SK-N-SH (cell line): ENCODE measurements at regions not wholly inside any gene's neighbourhood (a gene's known extent, or its start where the extent isn't known, plus 50 kb on each side); places are given as distances from the start of the nearest gene placed in this dataset.

Experiments used
- EZH2phosphoT487 ChIP-seq: fragments of 200-600 bp; sonication (generic); IDR thresholded peaks from 2 replicates; pipeline ENCODE4 v1.6.1; 2017; ENCODE audit warnings: low read depth, mixed run types, mild to moderate bottlenecking, antibody characterized with exemption, moderate library complexity, borderline replicate concordance
- FOXM1 ChIP-seq: IDR thresholded peaks from 2 replicates; pipeline ENCODE4 v1.4.0; 2012; ENCODE audit warnings: low read depth, mild to moderate bottlenecking
- GATA2 ChIP-seq: sonication (generic); formaldehyde crosslinking; IDR thresholded peaks from 2 replicates; pipeline ENCODE4 v1.5.0; 2020; ENCODE audit warnings: mild to moderate bottlenecking, missing genetic modification reagents
- MXI1 ChIP-seq: IDR thresholded peaks from 2 replicates; pipeline ENCODE4 v1.6.1; 2012; ENCODE audit warnings: mild to moderate bottlenecking, low read depth, low read length, improper control_type of control experiment
- NRF1 ChIP-seq: IDR thresholded peaks from 2 replicates; pipeline ENCODE4 v1.6.1; 2012; ENCODE audit warnings: low read depth, mild to moderate bottlenecking, low read length
- POLR2AphosphoS5 ChIP-seq: IDR thresholded peaks from 2 replicates; pipeline ENCODE4 v1.6.1; 2012; ENCODE audit warnings: low read depth, low read length
- SMC3 ChIP-seq: IDR thresholded peaks from 2 replicates; pipeline ENCODE4 v1.6.1; 2012; ENCODE audit warnings: low read depth, low read length, improper control_type of control experiment
- TAF1 ChIP-seq: IDR thresholded peaks from 2 replicates; pipeline ENCODE4 v1.6.1; 2012; ENCODE audit warnings: low read depth, mild to moderate bottlenecking, low read length, moderate library complexity, borderline replicate concordance
- YY1 ChIP-seq: IDR thresholded peaks from 2 replicates; pipeline ENCODE4 v1.4.0; 2012; ENCODE audit warnings: low read depth, mild to moderate bottlenecking
- TF ChIP-seq, protein P1 (sequence below): fragments of 150-350 bp; IDR thresholded peaks from 2 replicates; pipeline ENCODE4 v1.6.1; 2016; ENCODE audit warnings: mild to moderate bottlenecking, low read depth, low read length
- TF ChIP-seq, protein P2 (sequence below): fragments of 200-600 bp; sonication (generic); IDR thresholded peaks from 2 replicates; pipeline ENCODE4 v1.6.1; 2017; ENCODE audit warnings: antibody characterized with exemption, mild to moderate bottlenecking, moderate library complexity
- TF ChIP-seq, protein P3 (sequence below): fragments of 150-350 bp; IDR thresholded peaks from 2 replicates; pipeline ENCODE4 v1.6.1; 2017; ENCODE audit warnings: antibody characterized with exemption, low read length, low read depth, borderline replicate concordance
- TF ChIP-seq, protein P4 (sequence below): IDR thresholded peaks from 2 replicates; pipeline ENCODE4 v1.4.0; 2012; ENCODE audit warnings: low read depth, borderline replicate concordance

DNA sequence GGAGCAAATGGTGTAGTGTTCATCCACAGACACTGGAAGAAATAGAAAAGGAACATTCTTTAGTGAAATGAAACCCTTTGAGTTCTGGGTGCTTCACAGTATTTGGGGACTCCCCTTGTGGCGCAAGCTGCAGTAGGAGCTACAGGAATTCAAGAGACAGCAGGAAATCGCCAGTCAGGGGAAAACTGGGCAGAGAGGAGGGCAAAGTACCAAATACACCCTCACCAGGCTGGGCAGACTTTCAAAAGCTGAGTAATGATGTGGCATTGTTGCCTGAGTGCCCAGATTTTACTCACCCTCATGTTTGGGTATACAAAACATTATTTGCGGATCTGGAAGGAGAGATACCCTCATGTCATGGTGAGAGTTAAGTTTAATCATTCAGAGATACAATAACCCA is 97.9 kb downstream of the SOD2 start:
- TF ChIP-seq, protein P1, sequence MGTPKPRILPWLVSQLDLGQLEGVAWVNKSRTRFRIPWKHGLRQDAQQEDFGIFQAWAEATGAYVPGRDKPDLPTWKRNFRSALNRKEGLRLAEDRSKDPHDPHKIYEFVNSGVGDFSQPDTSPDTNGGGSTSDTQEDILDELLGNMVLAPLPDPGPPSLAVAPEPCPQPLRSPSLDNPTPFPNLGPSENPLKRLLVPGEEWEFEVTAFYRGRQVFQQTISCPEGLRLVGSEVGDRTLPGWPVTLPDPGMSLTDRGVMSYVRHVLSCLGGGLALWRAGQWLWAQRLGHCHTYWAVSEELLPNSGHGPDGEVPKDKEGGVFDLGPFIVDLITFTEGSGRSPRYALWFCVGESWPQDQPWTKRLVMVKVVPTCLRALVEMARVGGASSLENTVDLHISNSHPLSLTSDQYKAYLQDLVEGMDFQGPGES, result no peak
- TF ChIP-seq, protein P2, sequence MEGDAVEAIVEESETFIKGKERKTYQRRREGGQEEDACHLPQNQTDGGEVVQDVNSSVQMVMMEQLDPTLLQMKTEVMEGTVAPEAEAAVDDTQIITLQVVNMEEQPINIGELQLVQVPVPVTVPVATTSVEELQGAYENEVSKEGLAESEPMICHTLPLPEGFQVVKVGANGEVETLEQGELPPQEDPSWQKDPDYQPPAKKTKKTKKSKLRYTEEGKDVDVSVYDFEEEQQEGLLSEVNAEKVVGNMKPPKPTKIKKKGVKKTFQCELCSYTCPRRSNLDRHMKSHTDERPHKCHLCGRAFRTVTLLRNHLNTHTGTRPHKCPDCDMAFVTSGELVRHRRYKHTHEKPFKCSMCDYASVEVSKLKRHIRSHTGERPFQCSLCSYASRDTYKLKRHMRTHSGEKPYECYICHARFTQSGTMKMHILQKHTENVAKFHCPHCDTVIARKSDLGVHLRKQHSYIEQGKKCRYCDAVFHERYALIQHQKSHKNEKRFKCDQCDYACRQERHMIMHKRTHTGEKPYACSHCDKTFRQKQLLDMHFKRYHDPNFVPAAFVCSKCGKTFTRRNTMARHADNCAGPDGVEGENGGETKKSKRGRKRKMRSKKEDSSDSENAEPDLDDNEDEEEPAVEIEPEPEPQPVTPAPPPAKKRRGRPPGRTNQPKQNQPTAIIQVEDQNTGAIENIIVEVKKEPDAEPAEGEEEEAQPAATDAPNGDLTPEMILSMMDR, result no peak
- no peak for TF ChIP-seq YY1
- TF ChIP-seq, protein P3, sequence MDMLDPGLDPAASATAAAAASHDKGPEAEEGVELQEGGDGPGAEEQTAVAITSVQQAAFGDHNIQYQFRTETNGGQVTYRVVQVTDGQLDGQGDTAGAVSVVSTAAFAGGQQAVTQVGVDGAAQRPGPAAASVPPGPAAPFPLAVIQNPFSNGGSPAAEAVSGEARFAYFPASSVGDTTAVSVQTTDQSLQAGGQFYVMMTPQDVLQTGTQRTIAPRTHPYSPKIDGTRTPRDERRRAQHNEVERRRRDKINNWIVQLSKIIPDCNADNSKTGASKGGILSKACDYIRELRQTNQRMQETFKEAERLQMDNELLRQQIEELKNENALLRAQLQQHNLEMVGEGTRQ, result no peak
- TF ChIP-seq FOXM1, result no peak
- TF ChIP-seq TAF1, result no peak
- TF ChIP-seq POLR2AphosphoS5, result no peak
- TF ChIP-seq EZH2phosphoT487, result no peak
- no peak for TF ChIP-seq MXI1
- TF ChIP-seq GATA2 (CRISPR knock-in tag), result no peak
- TF ChIP-seq SMC3, result no peak
- TF ChIP-seq, protein P4, sequence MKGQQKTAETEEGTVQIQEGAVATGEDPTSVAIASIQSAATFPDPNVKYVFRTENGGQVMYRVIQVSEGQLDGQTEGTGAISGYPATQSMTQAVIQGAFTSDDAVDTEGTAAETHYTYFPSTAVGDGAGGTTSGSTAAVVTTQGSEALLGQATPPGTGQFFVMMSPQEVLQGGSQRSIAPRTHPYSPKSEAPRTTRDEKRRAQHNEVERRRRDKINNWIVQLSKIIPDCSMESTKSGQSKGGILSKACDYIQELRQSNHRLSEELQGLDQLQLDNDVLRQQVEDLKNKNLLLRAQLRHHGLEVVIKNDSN, result no peak
- TF ChIP-seq NRF1, result no peak
